ENCODE measurements at regions not wholly inside any gene's neighbourhood (a gene's known extent, or its start where the extent isn't known, plus 50 kb on each side); places are given as distances from the start of the nearest gene placed in this dataset.

DNA sequence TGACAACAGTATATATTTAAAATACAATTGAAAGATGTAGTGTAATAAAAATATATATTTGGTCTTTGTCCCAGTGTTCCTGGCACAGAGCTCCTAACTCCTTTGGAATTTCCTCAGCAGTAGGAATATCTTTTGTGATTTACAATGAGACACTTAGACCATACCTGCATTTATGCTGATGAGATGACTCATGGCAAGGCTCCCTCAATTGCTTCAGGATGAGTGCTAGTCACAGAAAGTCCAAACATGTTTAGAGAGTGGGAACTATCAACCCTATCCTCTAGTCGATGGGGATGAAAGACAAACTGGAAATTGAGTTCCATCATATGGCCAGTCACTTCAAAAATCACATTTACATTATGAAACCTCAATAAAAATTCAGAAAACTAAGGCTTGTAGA lies 588.3 kb upstream of the LMCD1 start:
- DNase-seq (ENCODE audit: low read depth): no peak

DNA sequence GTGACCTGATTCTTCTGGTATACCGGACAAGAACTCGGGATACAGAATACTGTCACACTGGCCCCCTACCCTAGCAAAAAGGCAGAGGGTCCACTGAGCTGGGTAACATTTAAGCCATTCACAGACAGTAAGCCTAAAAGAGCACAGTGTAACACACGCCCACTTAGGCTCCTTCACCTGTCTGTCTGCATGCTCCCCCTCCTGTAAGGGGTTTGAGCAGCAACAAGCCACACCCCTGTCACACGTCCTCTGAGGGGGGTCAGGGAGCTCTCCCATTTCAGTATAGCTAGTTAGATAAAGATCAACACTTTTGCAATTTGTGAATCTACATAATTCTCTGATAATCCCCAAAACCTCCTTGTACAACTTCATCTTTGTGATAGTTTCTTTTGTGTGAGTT lies 586.3 kb upstream of the LMCD1 start:
- no peak for DNase-seq (ENCODE audit: low read depth)

DNA sequence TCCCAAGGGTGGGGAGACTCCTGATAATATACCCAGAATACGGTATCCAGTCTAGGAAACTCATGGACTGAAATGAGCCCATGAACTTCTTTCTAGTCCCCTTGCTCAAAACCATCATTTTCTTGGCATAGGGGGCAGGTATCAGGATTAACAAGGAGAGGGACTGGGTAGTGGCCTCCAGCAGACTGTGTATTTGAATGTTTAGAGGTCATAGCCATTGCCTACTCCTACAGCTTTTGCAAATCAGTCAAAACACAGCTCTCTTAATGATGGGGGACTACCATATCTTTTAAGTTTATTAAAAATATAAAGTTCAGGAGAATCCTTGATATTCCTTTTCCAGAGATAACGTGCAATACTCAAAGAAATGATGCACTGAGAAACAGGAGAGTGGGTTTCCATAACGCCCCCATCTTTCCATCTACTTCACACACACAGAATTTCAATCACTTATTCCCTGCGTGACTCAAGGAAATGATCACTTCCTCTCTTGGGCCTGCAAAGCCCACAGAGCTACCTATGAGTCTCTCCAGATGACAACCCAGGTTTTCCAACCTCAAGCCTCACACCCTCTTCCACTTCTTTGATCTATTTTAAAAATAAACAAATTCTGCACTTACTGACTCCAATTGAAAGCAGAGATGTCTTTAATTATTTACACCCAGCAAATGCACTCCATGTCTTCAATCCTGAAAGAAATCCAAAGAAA lies 584.0 kb upstream of the LMCD1 start:
- DNase-seq (ENCODE audit: low read depth): no peak

DNA sequence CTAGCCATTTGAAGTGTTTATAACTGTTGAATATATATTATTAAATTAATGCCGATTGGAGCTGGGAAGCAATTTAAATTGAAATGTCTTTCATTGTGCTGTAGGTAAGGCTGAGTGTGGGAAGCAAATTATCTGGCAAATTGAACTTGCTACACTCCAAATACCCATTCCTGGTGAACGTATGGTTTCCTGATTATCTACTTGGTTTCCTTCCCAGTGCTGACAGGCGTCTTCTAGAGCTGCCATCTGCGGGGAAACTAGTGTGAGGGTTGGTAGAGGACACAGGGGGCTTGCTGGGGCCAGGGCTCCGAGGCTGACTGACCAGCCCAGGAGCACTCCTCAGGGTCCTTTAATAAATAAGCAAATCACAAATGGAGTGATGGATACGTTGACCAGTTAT lies 581.4 kb upstream of the LMCD1 start:
- no peak for DNase-seq (ENCODE audit: low read depth)

DNA sequence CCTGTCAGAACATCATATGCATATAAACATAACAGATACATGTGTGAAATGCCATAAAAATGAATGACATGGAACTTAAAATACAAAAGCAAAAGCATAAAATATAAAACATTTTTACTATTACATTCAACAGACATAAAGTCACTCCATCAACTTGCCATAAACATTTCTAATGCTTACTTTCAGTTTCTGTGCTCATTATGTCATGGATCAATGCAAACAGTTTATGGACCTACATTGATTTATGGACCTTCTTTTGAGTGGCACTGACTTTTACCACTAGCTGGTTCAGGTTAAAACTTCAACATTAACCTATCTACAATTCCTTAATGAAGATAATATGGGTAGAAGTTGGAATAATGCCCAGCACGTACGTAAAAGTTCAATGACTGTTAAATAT lies 577.4 kb upstream of the LMCD1 start:
- no peak for DNase-seq (ENCODE audit: low read depth)

DNA sequence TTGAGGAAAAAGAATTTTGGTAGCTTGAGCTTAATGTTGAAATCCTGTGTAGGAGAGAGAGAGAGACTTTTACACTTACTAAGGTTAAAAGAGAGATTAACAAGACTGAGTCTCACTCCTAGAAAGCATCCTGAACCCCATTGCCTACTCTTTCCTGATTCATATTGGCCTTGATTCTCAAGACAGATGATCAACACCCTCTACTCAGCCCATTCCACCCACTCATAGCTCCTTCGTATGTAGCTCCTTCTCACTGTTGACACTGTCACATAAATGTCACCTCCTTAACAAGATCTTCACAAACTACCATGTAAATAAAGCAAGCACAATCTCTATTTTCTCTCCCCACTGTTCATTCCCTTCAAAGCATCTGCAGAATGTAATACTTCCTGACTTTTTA lies 574.6 kb upstream of the LMCD1 start:
- no peak for DNase-seq (ENCODE audit: low read depth)

DNA sequence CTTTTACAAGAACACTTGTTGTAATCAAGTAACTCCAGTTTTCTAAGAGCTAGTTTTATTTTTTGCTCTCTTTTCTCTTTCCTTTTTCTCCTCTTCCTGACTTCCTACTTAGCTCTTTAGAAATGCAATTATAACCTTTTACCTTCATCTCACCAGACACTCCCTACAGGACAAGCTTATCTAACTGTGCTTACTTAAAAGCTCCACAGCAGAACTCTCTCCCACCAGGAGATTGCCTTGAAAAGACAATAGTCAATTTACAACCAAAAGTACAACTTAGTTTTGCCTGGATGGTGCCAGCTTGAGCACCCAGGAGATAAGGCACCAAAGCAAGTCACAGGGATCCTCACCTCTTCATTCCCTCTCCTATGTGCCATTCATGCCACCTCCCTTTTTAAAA lies 573.8 kb upstream of the LMCD1 start:
- DNase-seq (ENCODE audit: low read depth): no peak

DNA sequence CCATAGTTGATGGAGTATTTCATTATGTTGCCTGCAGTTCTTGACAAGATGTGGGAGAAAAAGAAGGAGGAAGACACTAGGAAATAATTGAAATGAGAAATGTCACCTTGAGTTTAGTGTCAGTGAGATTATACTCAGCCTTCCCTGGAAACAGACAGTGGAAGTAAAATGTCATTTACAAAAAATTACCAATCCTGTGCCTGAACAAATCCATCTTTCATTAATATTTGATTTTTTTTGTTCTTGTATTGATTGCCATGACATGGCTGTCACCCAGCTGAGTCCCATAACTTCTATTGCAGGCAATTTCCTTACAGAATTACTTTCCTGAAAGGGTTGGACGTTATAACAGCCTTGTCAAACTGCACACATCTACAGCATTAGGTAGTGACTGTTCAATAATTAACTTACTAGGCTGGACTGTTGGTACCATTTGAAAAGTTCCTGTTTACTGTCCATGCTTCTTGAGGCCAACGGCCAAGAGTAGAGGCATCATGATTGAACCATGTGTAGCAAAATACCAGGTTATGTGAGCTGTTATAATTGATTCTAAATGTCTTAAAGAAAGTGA lies 572.2 kb upstream of the LMCD1 start:
- no peak for DNase-seq (ENCODE audit: low read depth)

DNA sequence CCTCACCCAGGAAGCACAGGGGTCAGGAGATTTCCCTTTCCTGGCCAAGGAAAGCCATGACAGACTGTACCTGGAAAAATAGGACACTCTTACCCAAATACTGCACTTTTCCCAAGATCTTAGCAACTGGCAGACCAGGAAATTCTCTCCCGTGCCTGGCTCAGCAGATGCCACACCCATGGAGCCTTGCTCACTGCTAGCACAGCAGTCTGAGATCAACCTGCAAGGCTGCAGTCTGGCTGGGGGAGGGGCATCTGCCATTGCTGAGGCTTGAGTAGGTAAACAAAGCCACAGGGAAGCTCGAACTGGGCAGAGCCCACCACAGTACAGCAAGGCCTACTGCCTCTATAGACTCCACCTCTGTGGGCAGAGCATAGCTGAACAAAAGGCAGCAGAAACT lies 567.3 kb upstream of the LMCD1 start:
- DNase-seq (ENCODE audit: low read depth): no peak

DNA sequence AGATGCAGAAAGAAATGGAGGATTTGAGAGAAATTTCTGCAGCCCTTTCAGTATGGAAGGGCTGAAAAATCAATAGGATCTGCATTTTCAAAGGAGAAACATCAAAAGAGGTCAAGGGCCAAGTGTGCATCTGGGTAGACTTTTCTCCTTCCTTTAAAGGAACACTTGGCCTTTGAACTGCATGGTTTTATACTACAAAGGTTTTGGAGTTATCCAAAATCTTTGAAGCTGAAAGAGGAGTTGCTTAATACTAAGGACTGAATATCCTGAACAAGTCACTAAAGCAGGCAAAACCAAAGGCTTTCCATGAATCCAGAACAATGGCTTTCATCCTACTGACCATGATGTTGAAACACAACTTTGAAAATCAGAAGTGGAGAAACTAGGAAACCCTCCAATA lies 553.7 kb upstream of the LMCD1 start:
- DNase-seq (ENCODE audit: low read depth): no peak

DNA sequence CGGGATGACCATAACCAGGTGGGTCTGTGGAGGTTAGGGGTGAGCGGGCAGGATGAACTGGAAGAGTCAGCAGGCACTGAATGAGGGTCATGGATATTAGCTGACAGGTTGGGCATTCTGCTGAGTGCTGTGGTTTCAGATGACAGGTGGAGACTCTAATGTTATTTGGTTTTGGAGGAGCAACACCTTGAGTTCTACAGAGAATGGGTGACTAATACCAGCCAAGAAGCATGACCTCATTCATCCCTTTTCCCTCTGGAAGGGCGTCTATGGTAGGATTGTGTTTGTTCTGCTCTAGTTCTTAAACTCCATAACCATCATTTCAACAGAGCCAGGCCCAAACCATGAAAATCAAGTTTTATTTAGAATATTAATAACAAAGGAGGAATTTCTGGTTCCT lies 550.7 kb upstream of the LMCD1 start:
- no peak for DNase-seq (ENCODE audit: low read depth)

DNA sequence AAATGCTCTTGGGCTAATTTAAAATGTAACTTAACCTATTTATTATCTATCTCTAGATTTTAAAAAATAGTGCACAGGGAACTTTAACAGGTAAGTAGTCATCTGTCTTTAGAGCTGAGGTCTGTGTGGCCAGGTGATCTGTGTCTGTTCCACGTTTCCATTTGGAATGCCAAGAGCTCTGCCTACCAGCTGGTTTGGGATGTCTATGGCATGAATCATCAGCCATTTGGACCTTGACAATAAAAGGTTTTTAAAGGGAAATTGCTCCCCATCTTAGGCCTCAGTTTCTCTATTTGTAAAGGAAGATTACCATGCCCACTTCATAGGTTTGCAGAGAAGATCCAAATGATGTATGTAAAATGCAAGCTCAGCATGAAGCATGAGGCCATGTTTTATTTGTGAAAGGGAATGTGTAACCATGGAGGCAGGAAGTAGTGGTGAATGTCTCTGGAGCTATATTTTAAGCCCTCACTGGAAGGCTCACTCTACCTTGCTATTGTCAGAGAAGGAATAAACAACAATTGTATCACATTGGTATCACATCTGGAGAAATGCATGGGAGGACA lies 548.1 kb upstream of the LMCD1 start:
- no peak for DNase-seq (ENCODE audit: low read depth)

DNA sequence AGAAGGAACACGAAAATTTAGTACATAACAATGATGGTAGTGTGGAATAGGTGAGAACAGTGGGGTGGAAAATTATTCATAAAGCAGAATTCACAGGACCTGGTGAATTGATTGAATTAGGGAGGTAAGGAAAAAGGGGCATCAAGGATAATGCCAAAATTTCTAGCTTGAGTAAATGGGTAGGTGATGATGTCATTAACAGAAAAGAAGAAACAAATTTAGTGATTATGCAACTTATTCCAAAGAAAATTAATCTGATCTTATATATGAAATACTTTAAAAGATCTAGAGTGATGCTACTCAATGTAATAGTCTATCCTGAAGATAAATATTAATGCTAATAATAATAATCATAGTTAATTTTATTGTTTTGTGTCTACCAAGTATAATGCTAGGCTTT lies 544.6 kb upstream of the LMCD1 start:
- no peak for DNase-seq (ENCODE audit: low read depth)

DNA sequence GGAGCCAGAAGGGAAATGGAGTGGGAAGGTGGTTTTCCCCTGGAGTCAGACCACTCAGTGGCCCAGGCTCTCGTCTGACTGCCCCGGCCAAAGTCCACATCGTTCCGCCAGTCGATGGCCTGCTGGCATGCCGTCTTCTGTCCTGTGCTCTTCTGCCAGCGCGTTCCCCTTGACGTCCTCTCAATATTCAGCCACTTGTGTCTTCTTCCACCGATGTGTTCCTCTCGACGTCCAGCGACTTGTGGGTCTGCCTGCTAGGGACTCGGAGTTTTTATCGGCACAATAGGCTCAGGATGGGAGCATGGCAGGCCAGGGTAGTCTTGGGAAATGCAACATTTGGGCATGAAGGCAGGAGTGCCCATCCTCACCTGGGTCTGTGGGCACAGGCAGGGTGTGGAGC lies 542.5 kb upstream of the LMCD1 start:
- no peak for DNase-seq (ENCODE audit: low read depth)

DNA sequence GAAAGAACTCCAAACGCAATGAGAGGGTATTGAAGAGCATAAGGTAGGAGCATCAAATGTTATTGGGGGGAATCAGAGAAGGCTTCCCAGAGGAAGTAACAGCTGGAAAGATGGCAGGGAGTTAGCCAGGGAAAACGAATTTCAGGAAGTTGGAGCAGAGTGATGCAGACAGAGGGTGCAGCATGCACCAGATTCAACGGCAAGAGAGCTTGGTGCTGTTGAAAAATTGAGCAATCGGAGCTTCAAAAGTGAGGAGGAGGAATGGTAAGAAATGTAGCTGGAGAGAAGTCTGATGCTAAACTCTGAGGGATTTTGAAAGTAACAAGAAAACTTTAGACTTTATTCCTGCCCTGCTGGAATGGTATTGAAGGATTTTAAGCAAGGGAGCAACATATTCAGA lies 541.0 kb upstream of the LMCD1 start:
- DNase-seq (ENCODE audit: low read depth): no peak

DNA sequence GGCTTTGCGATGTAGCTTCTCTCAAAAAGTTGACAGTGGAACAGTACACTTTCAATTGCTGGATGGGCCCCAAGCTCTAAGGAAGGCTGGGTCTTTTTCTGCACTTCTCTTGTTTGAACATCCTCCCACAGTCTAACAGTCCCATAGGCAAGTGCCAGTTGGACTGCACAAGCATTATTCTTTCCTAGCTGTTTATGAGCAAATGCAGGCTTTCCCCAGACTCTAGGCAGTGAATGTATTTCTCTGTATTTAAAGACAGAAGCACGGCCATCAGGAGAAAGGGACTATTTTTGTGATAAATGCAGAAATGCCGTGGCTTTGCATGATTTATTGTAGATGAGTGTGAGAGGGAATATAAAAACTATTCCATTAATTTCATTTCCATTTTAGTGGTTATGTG lies 539.3 kb upstream of the LMCD1 start:
- no peak for DNase-seq (ENCODE audit: low read depth)

DNA sequence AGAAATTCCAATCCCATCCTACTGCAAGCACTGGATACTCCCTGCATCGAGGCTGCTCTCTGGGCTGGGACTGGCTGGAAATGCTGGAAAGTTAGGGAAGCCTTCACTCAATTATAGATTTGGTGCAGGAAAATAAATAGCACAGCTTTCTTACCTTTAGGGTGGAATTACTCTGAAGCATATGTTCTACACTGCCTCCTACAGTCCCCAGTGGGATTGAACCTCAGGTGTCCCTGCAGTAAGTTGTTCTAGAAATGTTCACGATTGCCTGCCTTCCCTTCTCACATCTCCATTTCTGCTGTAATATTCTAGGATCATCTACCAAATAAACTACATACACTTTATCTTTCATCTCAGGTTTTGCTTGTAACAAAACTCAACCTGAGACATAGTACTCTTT lies 536.7 kb upstream of the LMCD1 start:
- DNase-seq (ENCODE audit: low read depth): no peak

DNA sequence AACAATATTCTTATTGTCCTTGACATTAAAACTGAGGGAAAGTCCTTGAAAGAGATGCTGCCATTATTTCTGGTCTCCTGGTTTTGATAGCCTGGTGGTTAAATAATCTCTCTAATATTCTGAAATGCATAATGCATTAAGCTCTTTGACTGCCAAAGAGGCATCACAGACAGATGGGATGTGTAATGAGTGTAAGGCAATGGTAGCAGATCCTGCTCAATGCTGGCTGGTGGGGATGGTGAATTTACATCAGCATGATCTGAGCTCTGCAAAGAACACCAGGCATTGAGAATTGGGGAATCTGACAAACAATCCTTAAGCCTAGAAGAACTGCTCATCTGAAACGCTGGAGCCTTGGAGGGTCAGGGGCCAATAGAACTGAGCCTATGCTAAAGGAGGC lies 528.6 kb upstream of the LMCD1 start:
- DNase-seq (ENCODE audit: low read depth): no peak

DNA sequence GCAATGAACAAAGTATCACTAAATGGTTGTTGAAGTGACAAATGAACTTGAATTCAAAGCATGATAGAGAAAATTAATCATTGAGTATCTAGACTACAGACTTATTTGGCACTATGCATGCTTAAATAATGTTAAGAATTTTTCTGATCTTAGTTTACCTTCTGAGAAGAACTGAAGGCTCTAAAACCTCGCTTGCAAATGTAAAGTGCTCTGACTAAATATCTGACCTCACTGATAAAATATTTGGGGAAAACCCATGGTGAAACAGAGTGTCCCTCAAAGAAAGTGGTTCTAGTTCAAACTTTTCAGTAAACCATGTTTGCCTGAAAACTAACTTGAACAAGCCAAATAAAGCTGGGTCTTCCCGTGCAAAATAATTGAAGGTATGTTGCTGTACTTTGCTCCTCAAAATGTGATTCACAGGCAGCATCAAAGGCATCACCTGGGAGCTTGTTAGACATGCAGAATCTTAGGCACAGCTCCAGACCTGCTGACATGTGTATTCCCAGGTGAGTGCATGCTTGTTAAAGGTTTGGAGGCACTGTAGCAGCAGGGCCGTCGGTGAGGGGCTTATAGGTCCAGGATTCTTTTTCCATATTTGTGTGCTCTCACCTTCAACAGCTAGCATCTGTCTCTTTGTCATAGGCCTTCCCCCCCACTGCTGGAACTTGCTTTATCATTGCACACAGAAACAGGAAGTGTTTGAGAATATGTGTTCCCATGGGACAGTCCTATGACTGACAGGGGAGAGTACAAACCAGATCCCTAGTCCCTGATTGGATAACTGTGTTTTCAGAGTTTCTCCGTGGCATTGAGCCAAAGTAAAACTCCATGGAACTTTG lies 524.2 kb upstream of the LMCD1 start:
- DNase-seq (ENCODE audit: low read depth): peak; percentile 3

DNA sequence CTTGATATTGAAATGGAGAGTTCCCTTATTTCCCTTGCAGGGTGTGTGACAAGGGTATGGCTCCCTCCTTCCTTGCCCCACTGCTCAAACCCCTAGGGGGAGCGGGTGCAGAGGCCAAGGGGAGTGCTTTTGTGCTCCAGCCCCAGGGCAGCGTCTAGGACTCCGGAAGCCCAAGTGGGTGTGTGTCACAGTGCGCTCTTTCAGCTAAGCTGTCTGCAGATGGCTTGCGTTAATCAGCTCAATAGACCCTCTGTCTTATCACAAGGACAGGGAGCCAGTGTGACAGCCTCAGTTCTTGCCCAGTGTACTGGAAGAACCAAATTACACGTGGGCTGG lies 523.6 kb upstream of the LMCD1 start:
- DNase-seq (ENCODE audit: low read depth): no peak

DNA sequence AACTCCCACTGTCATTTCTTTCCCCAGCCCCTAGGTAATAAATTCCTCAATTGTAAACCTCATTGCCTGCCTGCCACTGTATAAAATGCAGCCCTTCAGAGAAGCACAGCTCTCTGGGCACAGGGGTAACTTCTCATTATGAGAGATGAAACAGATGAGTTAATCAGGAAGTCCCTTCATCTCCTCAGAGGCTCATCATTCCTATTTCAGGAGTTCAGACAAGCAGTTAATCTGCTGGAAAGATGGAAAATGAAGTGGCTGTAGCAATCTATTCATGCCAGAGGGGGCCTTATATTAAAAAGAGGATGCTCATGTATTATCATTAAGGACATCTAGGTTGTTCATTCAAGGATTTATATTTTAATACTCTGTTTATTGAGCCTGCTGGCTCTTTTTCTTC lies 519.5 kb upstream of the LMCD1 start:
- DNase-seq (ENCODE audit: low read depth): no peak

DNA sequence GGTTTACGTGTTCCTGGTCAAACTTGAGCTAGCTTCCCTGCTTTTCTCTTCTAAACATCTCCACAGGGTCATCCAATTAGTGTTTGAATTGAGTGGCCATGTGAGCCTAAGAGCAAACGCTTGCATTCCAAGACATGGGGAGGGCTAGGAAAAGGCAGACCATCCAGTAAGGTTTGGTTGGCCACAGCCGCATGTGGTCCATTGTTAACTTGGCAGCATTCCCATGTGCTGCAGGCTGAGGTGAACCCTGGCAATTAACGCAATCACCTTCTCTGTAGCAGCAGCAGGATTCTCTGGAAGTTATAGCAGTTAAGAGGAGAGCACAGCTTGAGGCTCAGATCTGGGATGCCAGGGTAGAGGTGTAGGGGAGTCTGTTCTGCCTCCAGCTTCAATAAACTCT lies 502.2 kb upstream of the LMCD1 start:
- no peak for DNase-seq (ENCODE audit: low read depth)

DNA sequence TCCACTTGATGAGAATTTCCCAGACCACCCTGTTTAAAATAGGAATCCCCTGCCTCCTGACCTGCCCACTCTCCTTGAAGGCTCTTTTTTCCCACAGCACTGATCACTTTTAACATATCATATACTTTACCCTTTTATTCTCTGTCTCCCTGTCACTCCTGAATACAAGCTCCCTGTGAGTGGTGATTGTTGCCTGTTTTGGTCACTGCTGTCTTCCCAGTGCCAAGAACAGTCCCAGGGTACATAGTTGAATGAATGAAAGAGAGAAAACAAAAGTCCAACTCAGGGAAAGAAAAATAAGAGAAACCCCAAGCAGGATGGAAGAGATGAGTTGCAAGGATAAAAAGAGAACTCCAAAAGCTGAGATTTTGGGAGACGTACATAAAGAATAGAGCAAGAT lies 500.3 kb upstream of the LMCD1 start:
- DNase-seq (ENCODE audit: low read depth): no peak
